Fibroblast of upper back skin (primary cell): ENCODE measurements at regions not wholly inside any gene's neighbourhood (a gene's known extent, or its start where the extent isn't known, plus 50 kb on each side); places are given as distances from the start of the nearest gene placed in this dataset.

Experiments used
- DNase-seq: peaks from one replicate; pipeline ENCODE4 v3.0.0-alpha.2; 2013

- no peak for DNase-seq
These were observed 51.4 kb downstream of the RAB40AL start for GRCh38 chrX:102988517-102988916.

DNA sequence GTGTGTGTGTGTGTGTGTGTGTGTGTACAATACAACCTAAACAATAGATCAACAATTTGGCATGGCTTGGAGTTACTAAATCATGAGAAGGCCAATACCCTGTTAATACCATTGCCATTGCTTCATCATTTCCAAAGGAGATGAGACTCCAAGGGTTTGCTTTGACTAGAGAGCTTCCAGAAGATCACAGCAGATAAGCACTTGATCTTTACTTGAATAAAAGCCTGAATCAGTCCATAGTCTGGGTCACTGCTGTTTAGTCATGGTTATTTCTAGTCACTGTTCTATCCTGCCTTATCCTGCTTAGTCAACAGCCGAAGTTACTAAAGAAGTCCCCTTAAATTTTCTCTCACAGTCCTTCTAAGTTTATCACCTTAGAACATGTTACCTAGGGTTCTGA, 58.2 kb downstream of the RAB40AL start:
- no peak for DNase-seq

DNA sequence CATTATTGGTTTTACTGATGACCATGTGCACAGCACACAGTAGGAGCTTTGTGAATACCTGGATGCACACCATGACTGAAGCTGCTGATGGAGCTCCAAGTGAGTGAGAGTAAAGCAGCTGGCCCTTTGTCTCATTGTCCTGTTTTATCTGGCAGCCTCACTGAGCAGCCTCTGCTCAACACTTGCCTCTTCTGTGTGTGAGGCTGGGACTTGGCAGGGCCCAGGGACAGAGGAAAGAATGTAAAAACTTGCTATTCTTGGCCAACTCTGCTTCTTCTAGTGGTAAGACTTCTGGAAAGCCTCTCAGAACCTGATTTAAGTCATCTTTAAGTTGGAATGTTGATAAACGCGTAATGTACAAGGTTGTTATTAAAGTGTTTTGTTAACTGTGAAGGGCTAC, 61.4 kb downstream of the BEX1 start:
- peak; percentile 4 for DNase-seq
